Prostate gland (tissue), 2 donors: ENCODE measurements at regions not wholly inside any gene's neighbourhood (a gene's known extent, or its start where the extent isn't known, plus 50 kb on each side); places are given as distances from the start of the nearest gene placed in this dataset.

Source experiments
- POLR2AphosphoS5 ChIP-seq: sonication (generic); formaldehyde crosslinking; IDR thresholded peaks from one replicate; pipeline ENCODE4 v1.6.1; 2017; ENCODE audit warnings: antibody characterized with exemption
- TF ChIP-seq, protein P1 (sequence below), 4 experiments: fragments of 200-600 bp in 2 of 4; fragments of 450-650 bp in 2 of 4; sonication (generic) in 2 of 4; IDR thresholded peaks; 1 replicate in 3 of 4; 2 replicates in 1 of 4; pipeline ENCODE4 v1.5.1; 2016 to 2019; ENCODE audit warnings: antibody characterized with exemption in 4 of 4, mild to moderate bottlenecking in 2 of 4, moderate library complexity in 2 of 4

DNA sequence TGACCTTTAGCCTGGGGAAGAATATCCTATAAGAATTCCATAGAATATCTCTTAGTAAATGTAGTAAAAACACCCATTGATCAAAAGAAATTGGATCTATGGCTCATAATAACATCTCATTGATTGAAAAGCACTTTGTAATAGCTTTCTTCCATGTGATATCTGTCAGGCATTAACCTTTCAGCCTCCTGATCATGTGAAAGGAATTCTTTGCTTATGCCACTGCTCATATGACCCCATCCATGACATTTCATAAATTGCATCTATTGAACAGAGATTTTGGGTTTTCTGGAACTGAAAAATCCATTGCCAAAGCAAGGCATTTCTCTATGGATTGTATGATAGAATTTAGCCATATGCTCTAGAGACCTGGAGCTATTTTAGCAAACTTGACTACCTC is 519.3 kb upstream of the PFKP start:
- no peak for TF ChIP-seq POLR2AphosphoS5
- TF ChIP-seq, protein P1, sequence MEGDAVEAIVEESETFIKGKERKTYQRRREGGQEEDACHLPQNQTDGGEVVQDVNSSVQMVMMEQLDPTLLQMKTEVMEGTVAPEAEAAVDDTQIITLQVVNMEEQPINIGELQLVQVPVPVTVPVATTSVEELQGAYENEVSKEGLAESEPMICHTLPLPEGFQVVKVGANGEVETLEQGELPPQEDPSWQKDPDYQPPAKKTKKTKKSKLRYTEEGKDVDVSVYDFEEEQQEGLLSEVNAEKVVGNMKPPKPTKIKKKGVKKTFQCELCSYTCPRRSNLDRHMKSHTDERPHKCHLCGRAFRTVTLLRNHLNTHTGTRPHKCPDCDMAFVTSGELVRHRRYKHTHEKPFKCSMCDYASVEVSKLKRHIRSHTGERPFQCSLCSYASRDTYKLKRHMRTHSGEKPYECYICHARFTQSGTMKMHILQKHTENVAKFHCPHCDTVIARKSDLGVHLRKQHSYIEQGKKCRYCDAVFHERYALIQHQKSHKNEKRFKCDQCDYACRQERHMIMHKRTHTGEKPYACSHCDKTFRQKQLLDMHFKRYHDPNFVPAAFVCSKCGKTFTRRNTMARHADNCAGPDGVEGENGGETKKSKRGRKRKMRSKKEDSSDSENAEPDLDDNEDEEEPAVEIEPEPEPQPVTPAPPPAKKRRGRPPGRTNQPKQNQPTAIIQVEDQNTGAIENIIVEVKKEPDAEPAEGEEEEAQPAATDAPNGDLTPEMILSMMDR (IDR thresholded peaks at IDR 0.05), result no peak
